Stimulated activated effector memory CD8-positive, alpha-beta T cell treated with anti-CD3 and anti-CD28 coated beads, Interleukin-12 subunit alpha, Interleukin-12 subunit beta, amount 100 ng/mL, for 72 hours (primary cell): ENCODE measurements at regions not wholly inside any gene's neighbourhood (a gene's known extent, or its start where the extent isn't known, plus 50 kb on each side); places are given as distances from the start of the nearest gene placed in this dataset.
A peak's percentile ranks its signal among the peaks of the same experiment; 100 is the strongest.

Source experiments
- ATAC-seq: fragments of 150-1000 bp; cut with Tn5 transposase; 2 replicates; pipeline ENCODE4 v1.10.0; 2021
- DNase-seq, 2 donors: peaks; one replicate each; pipeline ENCODE4 v3.0.0; 2021 to 2022; ENCODE audit warnings: low spot score in 2 of 2
- H3K27ac Mint-ChIP-seq: one replicate; pipeline ENCODE4 v1.8.0; 2022; ENCODE audit warnings: mild to moderate bottlenecking, mixed read lengths
- H3K36me3 Mint-ChIP-seq: one replicate; pipeline ENCODE4 v1.8.0; 2022; ENCODE audit warnings: mild to moderate bottlenecking, mixed read lengths
- H3K4me1 Mint-ChIP-seq: one replicate; pipeline ENCODE4 v1.8.0; 2022; ENCODE audit warnings: mixed read lengths
- H3K4me3 Mint-ChIP-seq: one replicate; pipeline ENCODE4 v1.8.0; 2022; ENCODE audit warnings: mild to moderate bottlenecking, mixed read lengths
- H3K9me3 Mint-ChIP-seq: one replicate; pipeline ENCODE4 v1.8.0; 2022; ENCODE audit warnings: mixed read lengths

GRCh38 chr16:85553436-85554113 lies 59.5 kb upstream of the GSE1 start:
- H3K27ac Mint-ChIP-seq, result peak overlapping the region; percentile 97
- ATAC-seq, result peak; percentile 36
- peaks cover 42% of the 10 kb centered on the region for H3K36me3 Mint-ChIP-seq
- peak overlapping the region; percentile 95 for H3K4me3 Mint-ChIP-seq
- no peaks in the 10 kb centered on the region for H3K9me3 Mint-ChIP-seq
- H3K4me1 Mint-ChIP-seq, result peaks cover 42% of the 10 kb centered on the region
- peak; percentile 42 to 81 for DNase-seq

GRCh38 chr16:85554114-85554888 lies 58.8 kb upstream of the GSE1 start:
- Mint-ChIP-seq H3K27ac (peak overlapping the region; percentile 97), H3K4me1 (peaks cover 50% of the 10 kb centered on the region), H3K36me3 (peaks cover 42% of the 10 kb centered on the region), H3K9me3 (no peaks in the 10 kb centered on the region), H3K4me3 (peak overlapping the region; percentile 95)
- peak; percentile 81 for ATAC-seq
- DNase-seq, result peak; percentile 55 to 90

GRCh38 chr16:85554889-85555718 lies 58.0 kb upstream of the GSE1 start:
- H3K4me1 Mint-ChIP-seq, result peaks cover 54% of the 10 kb centered on the region
- H3K9me3 Mint-ChIP-seq, result no peaks in the 10 kb centered on the region
- peak; percentile 44 to 85 for DNase-seq
- peaks cover 47% of the 10 kb centered on the region for H3K36me3 Mint-ChIP-seq
- peak; percentile 56 for ATAC-seq
- peak overlapping the region; percentile 97 for H3K27ac Mint-ChIP-seq
- peak overlapping the region; percentile 95 for H3K4me3 Mint-ChIP-seq

GRCh38 chr16:85555719-85556455 lies 57.2 kb upstream of the GSE1 start:
- H3K9me3 Mint-ChIP-seq, result no peaks in the 10 kb centered on the region
- DNase-seq, result no peak
- peak overlapping the region; percentile 97 for H3K27ac Mint-ChIP-seq
- H3K4me1 Mint-ChIP-seq, result peaks cover 60% of the 10 kb centered on the region
- peak overlapping the region; percentile 95 for H3K4me3 Mint-ChIP-seq
- peaks cover 51% of the 10 kb centered on the region for H3K36me3 Mint-ChIP-seq
- ATAC-seq, result no peak

GRCh38 chr16:85556456-85557082 lies 56.6 kb upstream of the GSE1 start:
- peak; percentile 17 for ATAC-seq
- H3K4me1 Mint-ChIP-seq, result peaks cover 60% of the 10 kb centered on the region
- H3K4me3 Mint-ChIP-seq, result peak overlapping the region; percentile 95
- H3K36me3 Mint-ChIP-seq, result peaks cover 48% of the 10 kb centered on the region
- H3K27ac Mint-ChIP-seq, result peak overlapping the region; percentile 97
- no peak for DNase-seq
- no peaks in the 10 kb centered on the region for H3K9me3 Mint-ChIP-seq

GRCh38 chr16:85557083-85557970 lies 55.8 kb upstream of the GSE1 start:
- H3K9me3 Mint-ChIP-seq, result no peaks in the 10 kb centered on the region

GRCh38 chr16:85557971-85558657 lies 55.0 kb upstream of the GSE1 start:
- H3K4me3 Mint-ChIP-seq, result peak overlapping the region; percentile 95
- H3K27ac Mint-ChIP-seq, result peak overlapping the region; percentile 91
- H3K4me1 Mint-ChIP-seq, result peaks cover 64% of the 10 kb centered on the region

More at GRCh38 chr16:85557083-85557970, 55.8 kb upstream of the GSE1 start:
- Mint-ChIP-seq H3K36me3 (peaks cover 45% of the 10 kb centered on the region), H3K4me3 (peak overlapping the region; percentile 95), H3K27ac (peak overlapping the region; percentile 91), H3K4me1 (peaks cover 63% of the 10 kb centered on the region)
- DNase-seq (peak in 1 of 2 donors; percentile 78), ATAC-seq (peak; percentile 35)

GRCh38 chr16:85560932-85561247 lies 52.2 kb upstream of the GSE1 start:
- no peaks in the 10 kb centered on the region for H3K9me3 Mint-ChIP-seq
- DNase-seq (no peak), ATAC-seq (no peak)
- H3K4me1 Mint-ChIP-seq, result peaks cover 81% of the 10 kb centered on the region
- H3K4me3 Mint-ChIP-seq, result no peak overlapping the region
- no peak overlapping the region for H3K27ac Mint-ChIP-seq
- peaks cover 34% of the 10 kb centered on the region for H3K36me3 Mint-ChIP-seq

More at GRCh38 chr16:85557971-85558657, 55.0 kb upstream of the GSE1 start:
- ATAC-seq, result no peak
- Mint-ChIP-seq H3K9me3 (no peaks in the 10 kb centered on the region), H3K36me3 (peaks cover 44% of the 10 kb centered on the region)
- DNase-seq, result no peak

GRCh38 chr16:85561248-85562092 lies 51.7 kb upstream of the GSE1 start:
- Mint-ChIP-seq H3K36me3 (peaks cover 32% of the 10 kb centered on the region), H3K9me3 (no peaks in the 10 kb centered on the region), H3K4me1 (peaks cover 87% of the 10 kb centered on the region), H3K4me3 (no peak overlapping the region), H3K27ac (no peak overlapping the region)
- DNase-seq (no peak), ATAC-seq (no peak)

GRCh38 chr16:85562093-85562786 lies 50.9 kb upstream of the GSE1 start:
- Mint-ChIP-seq H3K4me1 (peaks cover 93% of the 10 kb centered on the region), H3K9me3 (no peaks in the 10 kb centered on the region), H3K36me3 (peaks cover 31% of the 10 kb centered on the region), H3K27ac (no peak overlapping the region), H3K4me3 (no peak overlapping the region)
- ATAC-seq (no peak), DNase-seq (no peak)

GRCh38 chr16:85563034-85563433 lies 50.1 kb upstream of the GSE1 start:
- H3K4me1 Mint-ChIP-seq, result peaks cover 93% of the 10 kb centered on the region
- peaks cover 23% of the 10 kb centered on the region for H3K36me3 Mint-ChIP-seq
- no peak for ATAC-seq
- H3K4me3 Mint-ChIP-seq, result peak overlapping the region; percentile 14
- no peaks in the 10 kb centered on the region for H3K9me3 Mint-ChIP-seq
- peak overlapping the region; percentile 48 for H3K27ac Mint-ChIP-seq
- DNase-seq, result no peak
